GM23248 (cell line): ENCODE measurements at regions not wholly inside any gene's neighbourhood (a gene's known extent, or its start where the extent isn't known, plus 50 kb on each side); places are given as distances from the start of the nearest gene placed in this dataset.

Experiments used
- EZH2 ChIP-seq: fragments of 200-600 bp; sonication (generic); IDR thresholded peaks from 2 replicates; pipeline ENCODE4 v1.6.1; 2018; ENCODE audit warnings: antibody characterized with exemption, mild to moderate bottlenecking; ENCODE audit not compliant: insufficient read depth, poor library complexity, severe bottlenecking
- EZH2phosphoT487 ChIP-seq: fragments of 200-600 bp; sonication (generic); IDR thresholded peaks from 2 replicates; pipeline ENCODE4 v1.6.1; 2018; ENCODE audit warnings: antibody characterized with exemption, moderate library complexity, mild to moderate bottlenecking, low read depth; ENCODE audit not compliant: insufficient read depth

DNA sequence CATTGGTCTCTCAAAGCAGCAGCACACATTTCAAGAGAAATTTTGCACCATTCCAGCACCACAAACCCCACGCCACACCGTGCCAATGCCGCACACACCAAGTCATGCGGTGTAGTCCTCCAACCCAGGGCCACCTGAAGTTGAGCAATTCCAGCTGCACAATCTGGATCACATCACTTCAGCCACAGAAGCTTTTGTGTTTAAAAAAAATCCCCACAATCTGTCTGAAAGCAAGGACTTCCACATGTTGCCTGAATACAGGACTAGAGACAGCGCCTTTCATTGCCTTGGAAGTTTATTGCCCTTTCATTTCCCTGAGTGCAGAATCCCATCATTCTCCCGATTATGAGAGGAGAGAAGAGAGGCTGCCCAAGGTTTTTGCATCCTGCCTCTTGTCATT, 175.6 kb upstream of the BCL6 start:
- no peak for TF ChIP-seq EZH2
- TF ChIP-seq EZH2phosphoT487, result no peak
